GM12878 (cell line): ENCODE measurements at regions not wholly inside any gene's neighbourhood (a gene's known extent, or its start where the extent isn't known, plus 50 kb on each side); places are given as distances from the start of the nearest gene placed in this dataset.

Experiments used
- ATAC-seq: fragments of 200-7000 bp; cut with Tn5 transposase; 3 replicates; pipeline ENCODE4 v1.9.1; 2020; ENCODE audit warnings: mild to moderate bottlenecking, moderate library complexity
- BruUV-seq: library from RNA; stranded (reverse); fragments of 400-500 nt; replicated peaks from 2 replicates; lab custom pipeline; 2021; lab: Mats Ljungman, UMichigan
- CTCF ChIA-PET: fragments of 300-600 bp; sonication (Branson Sonifier 250); formaldehyde crosslinking; extraction: SDS; loops from one replicate; lab custom pipeline; 2021; ENCODE audit warnings: inconsistent platforms; lab: Yijun Ruan, JAX
- POLR2A ChIA-PET: fragments of 350-600 bp; formaldehyde crosslinking; extraction: SDS; loops from one replicate; lab custom pipeline; 2021; ENCODE audit warnings: inconsistent platforms; lab: Charles Lee
- RAD21 ChIA-PET: fragments of 300-600 bp; sonication (Branson Sonifier 250); formaldehyde crosslinking; loops from one replicate; lab custom pipeline; 2023; ENCODE audit warnings: antibody characterized with exemption; ENCODE audit not compliant: unreplicated experiment; lab: Charles Lee
- SMC1A ChIA-PET: fragments of 300-600 bp; sonication (Branson Sonifier 250); formaldehyde crosslinking; loops from one replicate; lab custom pipeline; 2023; ENCODE audit not compliant: unreplicated experiment, uncharacterized antibody; lab: Charles Lee
- DNase-seq: peaks from one replicate; pipeline ENCODE4 v3.0.0-alpha.2; 2011; ENCODE audit warnings: low read depth, low spot score
- FAIRE-seq: peaks from 3 replicates; lab custom pipeline; 2011; peaks lifted over from hg19 to GRCh38; lab: Jason Lieb, UNC
- H2AFZ ChIP-seq: 2 replicates; pipeline ENCODE4 v1.6.0; 2011; ENCODE audit warnings: low read depth, low read length, control low read depth; ENCODE audit not compliant: control insufficient read depth
- H3K27ac ChIP-seq: 2 replicates; pipeline ENCODE4 v1.5.1; 2011; ENCODE audit warnings: control low read depth; ENCODE audit not compliant: control insufficient read depth, insufficient read depth
- H3K27me3 ChIP-seq, 2 experiments: replicated peaks in 1 of 2; 2 replicates each; pipeline versions ENCODE4 v1.6.0 to v1.6.1; 2011; ENCODE audit warnings: low read length in 1 of 2; ENCODE audit not compliant: control insufficient read depth in 2 of 2, insufficient read depth in 2 of 2
- H3K36me3 ChIP-seq, 2 experiments: 2 replicates each; pipeline ENCODE4 v1.5.1; 2011; ENCODE audit warnings: low read length in 1 of 2; ENCODE audit not compliant: control insufficient read depth in 2 of 2, insufficient read depth in 2 of 2
- H3K4me1 ChIP-seq: 2 replicates; pipeline ENCODE4 v1.6.1; 2011; ENCODE audit warnings: mild to moderate bottlenecking, low read length, moderate library complexity, mixed read lengths; ENCODE audit not compliant: control insufficient read depth, insufficient read depth
- H3K4me2 ChIP-seq: 2 replicates; pipeline ENCODE4 v1.6.0; 2011; ENCODE audit warnings: control low read depth; ENCODE audit not compliant: control insufficient read depth, insufficient read depth
- H3K4me3 ChIP-seq: fragments of 200-600 bp; sonication (generic); 2 replicates; pipeline ENCODE4 v1.5.1; 2016
- H3K79me2 ChIP-seq: 2 replicates; pipeline ENCODE4 v1.6.0; 2011; ENCODE audit warnings: low read length; ENCODE audit not compliant: control insufficient read depth, insufficient read depth
- H3K9ac ChIP-seq: 2 replicates; pipeline ENCODE4 v1.8.0; 2011; ENCODE audit warnings: low read length, control low read depth, mixed read lengths; ENCODE audit not compliant: control insufficient read depth, insufficient read depth
- H3K9me3 ChIP-seq: replicated peaks from 3 replicates; pipeline ENCODE4 v1.5.1; 2011; ENCODE audit warnings: mild to moderate bottlenecking, low read length; ENCODE audit not compliant: control insufficient read depth, insufficient read depth
- H4K20me1 ChIP-seq: 2 replicates; pipeline ENCODE4 v1.6.0; 2011; ENCODE audit not compliant: control insufficient read depth, insufficient read depth
- CEBPB ChIP-seq, 2 experiments: fragments of 150-350 bp in 1 of 2; IDR thresholded peaks; 2 replicates each; pipeline ENCODE4 v1.6.1; 2012 to 2014; ENCODE audit warnings: low read depth in 2 of 2, low read length in 2 of 2, borderline replicate concordance in 1 of 2, inconsistent platforms in 1 of 2
- IKZF2 ChIP-seq, 2 experiments: fragments of 450-650 bp; IDR thresholded peaks; 2 replicates each; pipeline ENCODE4 v1.6.1; 2017; ENCODE audit warnings: mild to moderate bottlenecking in 2 of 2, moderate library complexity in 2 of 2
- JUND ChIP-seq: IDR thresholded peaks from 2 replicates; pipeline ENCODE4 v1.6.1; 2012; ENCODE audit warnings: low read depth, mild to moderate bottlenecking, low read length, improper control_type of control experiment, moderate library complexity
- MYC ChIP-seq: IDR thresholded peaks from 2 replicates; pipeline ENCODE4 v1.6.1; 2011; ENCODE audit warnings: mild to moderate bottlenecking, low read length, moderate library complexity, inconsistent platforms; ENCODE audit not compliant: insufficient read depth, insufficient replicate concordance, insufficient read length, severe bottlenecking
- NR2C1 ChIP-seq: fragments of 450-650 bp; IDR thresholded peaks from 2 replicates; pipeline ENCODE4 v1.6.1; 2017; ENCODE audit warnings: antibody characterized with exemption, mild to moderate bottlenecking, moderate library complexity
- PAX5 ChIP-seq: IDR thresholded peaks from 2 replicates; pipeline ENCODE4 v1.6.1; 2011; ENCODE audit warnings: low read depth, low read length, borderline replicate concordance
- RELA ChIP-seq: fragments of 450-650 bp; IDR thresholded peaks from 2 replicates; pipeline ENCODE4 v1.8.0; 2014; ENCODE audit warnings: borderline replicate concordance; ENCODE audit not compliant: partially characterized antibody
- RUNX3 ChIP-seq: IDR thresholded peaks from 2 replicates; pipeline ENCODE4 v1.6.1; 2012; ENCODE audit warnings: low read length, inconsistent platforms
- SMAD5 ChIP-seq: IDR thresholded peaks from 2 replicates; pipeline ENCODE4 v1.6.1; 2016; ENCODE audit warnings: antibody characterized with exemption, low read depth
- SMARCA5 ChIP-seq: fragments of 450-650 bp; IDR thresholded peaks from 2 replicates; pipeline ENCODE4 v1.6.1; 2017; ENCODE audit warnings: mild to moderate bottlenecking
- SUPT20H ChIP-seq: IDR thresholded peaks from 2 replicates; pipeline ENCODE4 v1.6.1; 2011; ENCODE audit warnings: low read depth, mild to moderate bottlenecking, low read length, moderate library complexity, borderline replicate concordance; ENCODE audit not compliant: control insufficient read depth
- in situ Hi-C: fragments of 300-500 bp; cut with MboI; formaldehyde crosslinking; loops from 9 replicates; pipeline ENCODE4 v1.14.3; 2018; ENCODE audit warnings: mixed read lengths
- intact Hi-C: fragments of 100-400 bp; cut with micrococcal nuclease; formaldehyde crosslinking; loops from one replicate; pipeline ENCODE4 v1.14.2; 2022; ENCODE audit not compliant: unreplicated experiment
- TF ChIP-seq, protein P1 (sequence below): fragments of 150-350 bp; IDR thresholded peaks from 2 replicates; pipeline ENCODE4 v1.6.1; 2016; ENCODE audit warnings: low read depth, low read length

DNA sequence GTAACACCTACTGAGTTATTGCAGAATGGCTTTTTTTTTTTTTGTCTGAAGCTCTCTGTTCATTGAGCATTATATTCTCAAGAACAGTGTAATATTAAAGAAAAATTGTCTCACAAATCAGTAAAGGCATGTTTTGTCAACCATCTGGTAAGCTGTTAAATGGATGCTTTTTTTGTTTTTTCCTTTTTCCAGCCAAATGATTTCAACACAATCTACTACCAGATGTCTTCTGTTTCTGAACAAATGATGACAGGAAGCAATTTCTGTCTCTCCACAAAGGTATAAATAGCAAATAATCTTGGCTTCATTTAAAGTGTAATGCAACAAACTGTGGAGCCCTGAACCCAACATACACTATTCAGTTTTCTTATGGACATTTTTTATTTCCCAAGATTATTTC is 78.6 kb upstream of the RGS2 start:
- Histone ChIP-seq H3K4me1 (no peaks in the 10 kb centered on the region), H3K9ac (no peak overlapping the region), H2AFZ (no peak overlapping the region), H4K20me1 (no peaks in the 10 kb centered on the region), H3K4me3 (no peak overlapping the region), H3K27me3 (no peaks in the 10 kb centered on the region), H3K79me2 (no peaks in the 10 kb centered on the region), H3K27ac (no peak overlapping the region), H3K36me3 (no peaks in the 10 kb centered on the region), H3K4me2 (no peak overlapping the region), H3K9me3 (no peaks in the 10 kb centered on the region)
- CTCF ChIA-PET = interaction anchor here (1.4 kb wide), 1 partner anchor 11 kb away, joined by 4 read pairs; no protein-coding TSS in a partner anchor
- BruUV-seq = no TSS peak
- FAIRE-seq (no peak), DNase-seq (no peak), ATAC-seq (no peak)
- RAD21 ChIA-PET = no interaction called here
- SMC1A ChIA-PET = interaction anchor here (0.6 to 3.3 kb wide), 3 partner anchors 14 to 253 kb away, joined by 3 to 10 read pairs (median 3); no protein-coding TSS in a partner anchor
- in situ Hi-C loops (no loop called here), intact Hi-C loops (no loop called here)
- POLR2A ChIA-PET = no interaction called here
- TF ChIP-seq MYC (no peak), SMAD5 (no peak), IKZF2 (IDR thresholded peaks at IDR 0.05) (no peak), RUNX3 (no peak), CEBPB (IDR thresholded peaks at IDR 0.05; ENCODE audit: borderline replicate concordance in 1 of 2, low read depth in 2 of 2, low read length in 2 of 2) (no peak), JUND (no peak), SMARCA5 (no peak), SUPT20H (no peak), RELA (no peak), PAX5 (no peak), NR2C1 (no peak)
- TF ChIP-seq, protein P1, sequence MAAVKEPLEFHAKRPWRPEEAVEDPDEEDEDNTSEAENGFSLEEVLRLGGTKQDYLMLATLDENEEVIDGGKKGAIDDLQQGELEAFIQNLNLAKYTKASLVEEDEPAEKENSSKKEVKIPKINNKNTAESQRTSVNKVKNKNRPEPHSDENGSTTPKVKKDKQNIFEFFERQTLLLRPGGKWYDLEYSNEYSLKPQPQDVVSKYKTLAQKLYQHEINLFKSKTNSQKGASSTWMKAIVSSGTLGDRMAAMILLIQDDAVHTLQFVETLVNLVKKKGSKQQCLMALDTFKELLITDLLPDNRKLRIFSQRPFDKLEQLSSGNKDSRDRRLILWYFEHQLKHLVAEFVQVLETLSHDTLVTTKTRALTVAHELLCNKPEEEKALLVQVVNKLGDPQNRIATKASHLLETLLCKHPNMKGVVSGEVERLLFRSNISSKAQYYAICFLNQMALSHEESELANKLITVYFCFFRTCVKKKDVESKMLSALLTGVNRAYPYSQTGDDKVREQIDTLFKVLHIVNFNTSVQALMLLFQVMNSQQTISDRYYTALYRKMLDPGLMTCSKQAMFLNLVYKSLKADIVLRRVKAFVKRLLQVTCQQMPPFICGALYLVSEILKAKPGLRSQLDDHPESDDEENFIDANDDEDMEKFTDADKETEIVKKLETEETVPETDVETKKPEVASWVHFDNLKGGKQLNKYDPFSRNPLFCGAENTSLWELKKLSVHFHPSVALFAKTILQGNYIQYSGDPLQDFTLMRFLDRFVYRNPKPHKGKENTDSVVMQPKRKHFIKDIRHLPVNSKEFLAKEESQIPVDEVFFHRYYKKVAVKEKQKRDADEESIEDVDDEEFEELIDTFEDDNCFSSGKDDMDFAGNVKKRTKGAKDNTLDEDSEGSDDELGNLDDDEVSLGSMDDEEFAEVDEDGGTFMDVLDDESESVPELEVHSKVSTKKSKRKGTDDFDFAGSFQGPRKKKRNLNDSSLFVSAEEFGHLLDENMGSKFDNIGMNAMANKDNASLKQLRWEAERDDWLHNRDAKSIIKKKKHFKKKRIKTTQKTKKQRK = no peak
